K562 (cell line): ENCODE measurements at regions not wholly inside any gene's neighbourhood (a gene's known extent, or its start where the extent isn't known, plus 50 kb on each side); places are given as distances from the start of the nearest gene placed in this dataset.

Experiments used
- ATF3 ChIP-seq, 2 experiments: fragments of 450-650 bp in 1 of 2; sonication (generic) in 1 of 2; formaldehyde crosslinking in 1 of 2; IDR thresholded peaks in 1 of 2; conservative IDR thresholded peaks in 1 of 2; 2 replicates each; pipeline versions ENCODE4 v1.6.1 to v1.8.1; 2016 to 2023; ENCODE audit warnings: mild to moderate bottlenecking in 2 of 2, moderate library complexity in 2 of 2, inconsistent platforms in 1 of 2, missing genetic modification reagents in 1 of 2
- FOXO4 ChIP-seq: fragments of 450-650 bp; formaldehyde crosslinking; IDR thresholded peaks from 2 replicates; pipeline ENCODE4 v1.4.0; 2020; ENCODE audit warnings: mild to moderate bottlenecking, moderate library complexity
- KLF1 ChIP-seq: fragments of 450-650 bp; IDR thresholded peaks from 2 replicates; pipeline ENCODE4 v1.6.1; 2016; ENCODE audit warnings: missing genetic modification characterization, missing compliant biosample characterization
- RAD21 ChIP-seq, 2 experiments: fragments of 250-450 bp in 1 of 2; fragments of 450-650 bp in 1 of 2; sonication (Bioruptor Pico) in 1 of 2; formaldehyde crosslinking in 1 of 2; IDR thresholded peaks in 1 of 2; conservative IDR thresholded peaks in 1 of 2; 2 replicates each; pipeline versions ENCODE4 v1.4.0 to v1.8.0; 2020 to 2022; ENCODE audit warnings: mild to moderate bottlenecking in 2 of 2, moderate library complexity in 1 of 2
- SIX5 ChIP-seq, 2 experiments: IDR thresholded peaks; 2 replicates each; pipeline ENCODE4 v1.6.1; 2011; ENCODE audit warnings: low read length in 2 of 2, borderline replicate concordance in 1 of 2, low read depth in 1 of 2, mild to moderate bottlenecking in 1 of 2, moderate library complexity in 1 of 2; ENCODE audit not compliant: insufficient read depth in 1 of 2
- ZNF274 ChIP-seq: IDR thresholded peaks from 2 replicates; pipeline ENCODE4 v1.6.1; 2011; ENCODE audit warnings: low read depth, mild to moderate bottlenecking, low read length, moderate library complexity, borderline replicate concordance

GRCh38 chr20:11136691-11137090 lies 462.9 kb upstream of the JAG1 start:
- TF ChIP-seq ZNF274 (no peak), KLF1 (tag) (no peak), ATF3 (IDR thresholded peaks at IDR 0.05) (no peak), ATF3 (CRISPR knock-in tag; conservative IDR thresholded peaks at IDR 0.05) (no peak), RAD21 (CRISPR knock-in tag; conservative IDR thresholded peaks at IDR 0.05 in 1 of 2, IDR thresholded peaks at IDR 0.05 in 1 of 2) (no peak), FOXO4 (no peak), SIX5 (IDR thresholded peaks at IDR 0.05; ENCODE audit: borderline replicate concordance in 1 of 2, insufficient read depth in 1 of 2, low read depth in 1 of 2, low read length in 2 of 2) (no peak)
